Right forelimb (tissue), 1 donor: ENCODE measurements at regions not wholly inside any gene's neighbourhood (a gene's known extent, or its start where the extent isn't known, plus 50 kb on each side); places are given as distances from the start of the nearest gene placed in this dataset.

ENCODE experiments used
- DNase-seq: peaks from one replicate; pipeline ENCODE4 v3.0.0-alpha.2; 2018

DNA sequence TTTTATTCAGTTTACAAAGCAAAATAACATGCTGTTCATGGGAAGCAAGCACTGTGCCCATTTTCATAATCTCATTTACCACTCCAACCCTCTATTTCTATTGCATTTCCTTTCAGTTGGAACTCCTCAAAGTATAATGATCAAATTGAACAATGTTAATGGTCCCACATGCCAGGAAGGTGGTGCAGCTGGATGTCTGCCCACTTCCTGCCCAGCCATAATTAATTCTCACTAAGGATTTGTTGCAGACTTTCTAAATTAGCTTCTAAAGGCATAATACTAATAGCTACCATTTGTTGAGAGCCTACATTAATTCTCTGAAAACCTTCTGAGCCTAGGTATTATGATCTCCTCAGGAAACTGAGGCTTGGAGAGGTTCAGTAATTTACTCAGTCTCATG, 316.1 kb upstream of the TPM1 start:
- DNase-seq: no peak

DNA sequence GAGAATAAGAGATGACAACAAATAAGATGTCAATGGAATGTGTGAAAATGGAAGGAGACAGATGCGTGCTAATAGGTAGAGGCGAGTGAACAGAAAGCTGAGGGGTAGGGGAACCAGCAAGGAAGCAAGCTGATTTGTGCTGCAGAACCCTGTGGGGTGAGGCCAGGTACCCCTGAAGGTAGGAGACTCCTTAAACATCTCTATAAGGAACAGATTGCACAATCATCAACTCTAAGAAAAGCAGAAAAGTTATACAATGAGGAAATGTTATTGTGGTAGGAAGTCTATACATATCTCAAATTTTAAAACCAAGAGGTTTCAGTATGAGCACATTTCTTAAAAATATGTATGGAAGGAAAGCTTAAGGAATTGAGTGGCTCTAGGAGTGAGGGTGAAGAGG, 315.0 kb upstream of the TPM1 start:
- no peak for DNase-seq

DNA sequence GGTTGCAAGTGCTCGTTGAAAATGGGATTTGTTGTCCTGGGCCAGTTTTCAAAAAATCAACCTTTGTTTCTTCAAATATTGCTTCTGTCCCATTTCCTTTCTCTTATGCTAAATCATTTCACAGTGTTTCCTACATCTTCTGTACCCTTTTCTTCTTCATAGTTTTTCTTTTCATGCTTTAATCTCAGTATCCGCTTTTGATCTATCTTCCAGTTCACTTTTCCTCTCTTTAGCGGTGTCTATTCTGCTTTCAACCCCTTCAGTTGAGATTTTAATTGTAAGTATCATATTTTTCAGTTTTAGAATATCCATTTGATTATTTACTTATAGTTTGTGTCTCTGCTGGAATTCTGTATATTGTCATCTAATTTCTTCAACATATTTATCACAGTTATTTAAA, 311.7 kb upstream of the TPM1 start:
- no peak for DNase-seq

DNA sequence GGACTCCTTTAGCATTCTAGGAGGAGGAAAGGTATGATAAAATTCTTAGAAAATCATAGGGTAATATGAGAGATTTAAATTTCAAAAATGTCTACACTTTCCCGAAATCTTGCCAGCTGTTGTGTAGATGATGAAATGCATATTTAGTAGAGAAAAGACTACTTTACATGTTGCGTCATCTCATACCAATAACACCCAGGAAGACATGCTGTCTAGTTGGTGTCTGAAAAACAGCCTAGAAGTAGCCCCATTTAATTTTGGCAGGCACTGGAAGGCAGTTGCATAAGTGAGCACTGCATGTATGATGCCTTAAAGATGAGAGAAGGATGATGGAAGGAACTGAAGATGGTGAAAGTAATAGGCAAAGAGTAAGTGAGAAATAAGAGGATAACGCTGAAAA, 310.5 kb upstream of the TPM1 start:
- DNase-seq: no peak

DNA sequence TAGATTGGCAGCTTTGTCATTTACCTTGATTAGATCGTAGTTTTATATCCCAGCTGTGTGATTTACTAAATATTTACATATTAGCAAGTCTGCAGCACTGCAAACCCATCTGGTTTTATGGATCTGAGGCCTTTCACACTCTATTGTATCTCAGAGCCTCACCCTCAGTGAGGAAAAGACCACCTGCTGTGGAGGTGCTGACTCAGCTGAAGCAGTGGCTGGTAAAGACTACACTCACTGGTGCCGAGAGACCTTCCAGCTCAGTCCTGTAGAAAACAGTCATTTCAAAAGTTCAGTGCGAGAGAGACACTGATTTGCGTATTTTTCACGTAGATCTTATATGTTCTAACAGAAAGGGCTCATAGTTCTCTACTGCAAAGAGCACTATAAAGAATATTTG, 307.8 kb upstream of the TPM1 start:
- no peak for DNase-seq

- no peak for DNase-seq
Measured at GRCh38 chr15:62736756-62737155, 305.8 kb upstream of the TPM1 start.

- no peak for DNase-seq
Measured at GRCh38 chr15:62737551-62737950, 305.0 kb upstream of the TPM1 start.

GRCh38 chr15:62739082-62739481, 303.5 kb upstream of the TPM1 start:
- DNase-seq: no peak

- DNase-seq: no peak
Measured at GRCh38 chr15:62739507-62739906, 303.0 kb upstream of the TPM1 start.

GRCh38 chr15:62740141-62741004, 302.2 kb upstream of the TPM1 start:
- DNase-seq: no peak

GRCh38 chr15:62741106-62741505, 301.4 kb upstream of the TPM1 start:
- DNase-seq: no peak

- peak; percentile 67 for DNase-seq
Measured at GRCh38 chr15:62742409-62743171, 300.0 kb upstream of the TPM1 start.

DNA sequence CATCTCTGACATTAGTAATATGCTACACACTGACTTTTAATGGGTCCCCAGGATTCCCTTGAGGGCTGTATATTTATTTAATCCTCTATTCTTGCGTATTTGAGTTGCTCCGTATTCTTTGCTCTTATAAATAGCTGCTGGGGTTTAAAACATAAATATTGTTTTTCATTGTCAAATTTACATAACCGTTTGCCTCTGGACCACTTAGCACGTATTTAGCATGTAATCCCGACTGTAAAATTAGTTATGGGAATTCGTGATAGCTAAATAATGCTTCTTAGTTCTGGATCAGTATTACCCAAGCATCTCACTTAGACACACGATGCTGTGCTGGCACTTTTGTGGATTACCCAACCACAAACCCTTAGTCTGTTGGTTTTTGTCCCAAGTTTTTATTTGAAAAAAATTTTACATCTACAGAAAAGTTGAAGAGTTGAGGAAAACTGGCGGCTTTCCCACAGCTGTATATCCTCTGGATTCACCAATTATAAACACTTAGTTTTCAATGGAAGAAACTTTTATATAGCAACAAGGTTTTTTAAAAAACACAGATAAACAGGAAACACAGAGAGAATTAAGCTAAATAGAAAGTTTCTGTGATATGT, 296.8 kb upstream of the TPM1 start:
- no peak for DNase-seq

GRCh38 chr15:62748196-62748595, 294.4 kb upstream of the TPM1 start:
- no peak for DNase-seq

GRCh38 chr15:62749036-62749815, 293.3 kb upstream of the TPM1 start:
- no peak for DNase-seq

- DNase-seq: no peak
Measured at GRCh38 chr15:62750471-62750870, 292.1 kb upstream of the TPM1 start.

DNA sequence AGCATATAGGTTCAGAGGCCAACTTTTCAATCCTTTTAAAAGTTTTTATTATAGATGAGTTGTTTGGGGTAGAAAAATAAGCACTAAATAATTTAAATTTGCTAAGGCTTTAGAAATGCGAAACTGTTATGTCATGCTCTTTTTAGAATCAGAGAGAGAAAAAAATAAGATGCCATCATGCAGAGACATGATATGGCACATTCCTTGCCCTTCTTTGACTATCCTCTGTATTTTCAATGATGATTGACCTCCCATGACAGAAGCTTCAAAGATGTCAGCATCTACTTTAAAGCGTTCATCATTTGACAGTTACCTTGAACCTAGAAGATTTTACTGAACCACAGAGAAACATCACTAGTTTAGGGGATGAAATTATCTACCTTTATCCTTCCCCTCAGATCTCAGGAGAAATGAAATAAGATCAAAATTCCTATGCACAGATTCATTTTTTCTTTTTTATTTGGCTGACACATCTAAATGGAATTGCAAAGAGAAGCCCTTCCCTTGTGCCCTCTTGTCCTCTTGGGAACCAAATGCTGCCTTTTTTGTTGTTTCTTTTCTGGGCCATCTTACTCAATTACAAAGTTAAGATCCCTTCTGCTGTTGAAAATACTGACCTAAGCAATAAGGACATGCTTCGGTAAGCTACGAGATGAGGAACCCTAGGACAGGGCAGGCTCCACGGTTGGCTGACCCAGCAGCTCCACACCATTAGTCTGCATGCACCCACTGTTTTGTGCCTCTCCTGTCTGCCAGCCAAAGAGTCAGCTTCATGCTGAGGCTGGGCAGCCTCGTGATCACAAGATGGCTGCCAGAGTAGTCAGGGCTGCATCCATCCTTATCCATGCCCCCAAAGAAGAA, 289.7 kb upstream of the TPM1 start:
- no peak for DNase-seq

DNA sequence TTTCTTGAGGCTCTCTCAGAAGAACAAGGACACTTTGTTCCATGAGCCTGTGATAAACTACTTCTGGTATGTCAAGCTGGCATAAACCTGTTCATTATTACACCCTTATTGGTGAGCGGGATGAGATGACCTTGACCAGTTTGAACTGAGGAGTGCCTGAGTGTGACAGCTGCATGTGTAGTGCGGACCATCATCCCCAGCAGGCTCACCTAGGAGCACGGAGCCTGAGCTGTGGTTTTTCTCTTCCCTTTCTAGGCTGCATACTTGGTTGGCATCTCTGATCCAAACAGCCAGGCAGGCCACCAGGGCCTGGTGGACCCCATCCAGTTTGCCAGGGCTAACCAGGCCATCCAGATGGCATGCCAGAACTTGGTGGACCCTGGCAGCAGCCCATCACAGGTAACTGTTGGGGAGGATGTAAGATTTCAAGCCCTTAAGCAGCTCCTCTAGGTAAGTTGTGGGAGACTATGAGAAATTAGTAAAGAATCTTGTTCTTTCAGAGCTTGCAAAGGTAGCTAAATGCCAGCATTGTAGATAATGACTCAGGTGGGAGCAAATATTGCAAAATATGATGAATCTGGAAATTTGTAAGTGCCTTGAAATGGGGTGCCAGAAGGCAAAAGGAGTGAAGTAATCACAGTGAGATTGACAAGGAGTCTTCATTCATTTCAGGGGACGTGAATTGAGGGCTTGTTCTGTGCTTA, 288.9 kb upstream of the TPM1 start:
- no peak for DNase-seq

- DNase-seq: no peak
Measured at GRCh38 chr15:62756326-62756994, 286.1 kb upstream of the TPM1 start.

DNA sequence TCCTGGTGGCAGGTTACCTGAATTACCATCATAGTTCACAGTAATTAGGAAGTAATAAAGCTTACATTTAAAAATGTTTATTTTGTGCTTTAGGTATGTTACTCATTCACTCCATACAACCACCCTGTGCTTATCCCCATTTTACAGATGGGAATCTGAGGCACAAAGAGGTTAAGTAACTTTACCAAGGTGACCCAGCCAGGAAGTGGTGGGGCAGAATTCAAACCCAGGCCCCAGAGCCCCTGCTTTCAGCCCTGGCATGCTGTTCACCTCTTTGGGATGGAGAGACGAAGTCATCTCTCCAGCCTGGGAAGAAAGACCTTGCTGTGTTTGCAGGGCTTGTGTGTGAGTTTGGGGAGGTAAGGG, 285.6 kb upstream of the TPM1 start:
- no peak for DNase-seq

DNA sequence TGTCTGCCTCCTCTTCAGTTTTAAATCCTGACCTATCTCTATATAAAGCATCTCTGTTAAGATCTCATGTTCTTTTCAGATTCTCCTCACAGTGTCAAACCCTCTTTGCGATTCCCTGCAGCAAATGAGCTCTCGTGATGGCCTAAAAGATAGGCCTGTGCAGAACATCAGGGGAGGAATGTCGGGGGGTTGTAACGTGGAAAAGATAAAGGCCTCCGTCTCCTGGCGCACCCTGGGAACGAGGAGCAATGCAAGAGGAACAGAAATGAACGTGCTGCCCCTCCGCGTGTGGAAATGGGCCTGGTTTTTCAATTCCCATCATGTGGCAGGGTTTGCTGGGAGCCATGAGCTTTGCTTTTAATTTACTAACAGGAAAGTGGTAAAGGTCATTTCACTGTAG, 285.0 kb upstream of the TPM1 start:
- no peak for DNase-seq
